Astrocyte of the cerebellum (primary cell): ENCODE measurements at regions not wholly inside any gene's neighbourhood (a gene's known extent, or its start where the extent isn't known, plus 50 kb on each side); places are given as distances from the start of the nearest gene placed in this dataset.
"Not testable (repeated sequence)": the region's sequence is repeated elsewhere in the genome, so short reads cannot be mapped to it uniquely, and the experiment has no call there.

Experiments used
- DNase-seq: peaks from one replicate; pipeline ENCODE4 v3.0.0-alpha.2; 2011; ENCODE audit warnings: low read depth
- H3K4me3 ChIP-seq: 2 replicates; pipeline ENCODE4 v1.5.1; 2011; ENCODE audit warnings: mild to moderate bottlenecking, low read depth, low read length, moderate library complexity
- CTCF ChIP-seq: IDR thresholded peaks from 2 replicates; pipeline ENCODE4 v1.5.1; 2012; ENCODE audit warnings: low read length, low read depth, moderate library complexity, mild to moderate bottlenecking; ENCODE audit errors: missing control alignments
- in situ Hi-C: cut with HindIII; loops from 2 replicates; pipeline ENCODE4 v1.10.0; 2017; ENCODE audit warnings: low sequenced_read_pairs

- H3K4me3 ChIP-seq = no peak overlapping the region
- DNase-seq = no peak
- peak; percentile 74 for TF ChIP-seq CTCF
- in situ Hi-C loops = no loop called here
Measured at GRCh38 chrX:27336466-27337091, 126.6 kb downstream of the PPP4R3C start.

- no peak for DNase-seq
- in situ Hi-C loops = no loop called here
Measured at GRCh38 chrX:27321632-27322031, 141.5 kb downstream of the PPP4R3C start.

GRCh38 chrX:27309406-27309805 lies 153.7 kb downstream of the PPP4R3C start:
- in situ Hi-C loops = no loop called here
- H3K4me3 ChIP-seq = no peak overlapping the region
- DNase-seq = no peak
- TF ChIP-seq CTCF = no peak

More at GRCh38 chrX:27321632-27322031, 141.5 kb downstream of the PPP4R3C start:
- no peak overlapping the region for H3K4me3 ChIP-seq
- TF ChIP-seq CTCF = no peak

- DNase-seq = no peak
- H3K4me3 ChIP-seq = no peak overlapping the region
- no peak for TF ChIP-seq CTCF
- in situ Hi-C loops = no loop called here
Measured at GRCh38 chrX:27307546-27307945, 155.6 kb downstream of the PPP4R3C start.

GRCh38 chrX:27292552-27292951 lies 170.6 kb downstream of the PPP4R3C start:
- DNase-seq, in situ Hi-C loops, H3K4me3 ChIP-seq: not testable (repeated sequence)

- DNase-seq = no peak
- in situ Hi-C loops = no loop called here
- no peak overlapping the region for H3K4me3 ChIP-seq
- TF ChIP-seq CTCF = no peak
Measured at GRCh38 chrX:27276751-27277150, 186.4 kb downstream of the PPP4R3C start.

- TF ChIP-seq CTCF = no peak
- DNase-seq = no peak
- no peak overlapping the region for H3K4me3 ChIP-seq
- in situ Hi-C loops = no loop called here
Measured at GRCh38 chrX:27254656-27255055, 208.5 kb downstream of the PPP4R3C start.
